HG02571 (cell line): ENCODE measurements at regions not wholly inside any gene's neighbourhood (a gene's known extent, or its start where the extent isn't known, plus 50 kb on each side); places are given as distances from the start of the nearest gene placed in this dataset.

Source experiments
- ATAC-seq: cut with Tn5 transposase; IDR thresholded peaks from one replicate; pipeline ENCODE4 v1.9.1; 2021; ENCODE audit warnings: mild to moderate bottlenecking, moderate library complexity; ENCODE audit not compliant: unreplicated experiment

GRCh38 chr17:73974536-73974935 lies 228.9 kb upstream of the RPL38 start:
- no peak for ATAC-seq

GRCh38 chr17:73976147-73976546 lies 227.3 kb upstream of the RPL38 start:
- ATAC-seq = no peak

GRCh38 chr17:73976676-73977521 lies 226.6 kb upstream of the RPL38 start:
- no peak for ATAC-seq

- no peak for ATAC-seq
Observed at GRCh38 chr17:73980517-73980916, 223.0 kb upstream of the RPL38 start.

GRCh38 chr17:73982871-73983270 lies 220.6 kb upstream of the RPL38 start:
- no peak for ATAC-seq

- ATAC-seq = no peak
Observed at GRCh38 chr17:73983621-73984400, 219.7 kb upstream of the RPL38 start.

GRCh38 chr17:73984941-73985340 lies 218.5 kb upstream of the RPL38 start:
- ATAC-seq = no peak

GRCh38 chr17:73985466-73986015 lies 217.9 kb upstream of the RPL38 start:
- ATAC-seq = no peak

- no peak for ATAC-seq
Observed at GRCh38 chr17:73986641-73987177, 216.8 kb upstream of the RPL38 start.

- ATAC-seq = no peak
Observed at GRCh38 chr17:73987395-73987794, 216.1 kb upstream of the RPL38 start.

GRCh38 chr17:73987845-73988509 lies 215.5 kb upstream of the RPL38 start:
- no peak for ATAC-seq

GRCh38 chr17:73989671-73990070 lies 213.8 kb upstream of the RPL38 start:
- no peak for ATAC-seq

GRCh38 chr17:73990290-73990689 lies 213.2 kb upstream of the RPL38 start:
- ATAC-seq = no peak

- no peak for ATAC-seq
Observed at GRCh38 chr17:73991260-73991659, 212.2 kb upstream of the RPL38 start.

- ATAC-seq = no peak
Observed at GRCh38 chr17:73994946-73995345, 208.5 kb upstream of the RPL38 start.

GRCh38 chr17:73997059-73997458 lies 206.4 kb upstream of the RPL38 start:
- no peak for ATAC-seq

GRCh38 chr17:73998249-73998648 lies 205.2 kb upstream of the RPL38 start:
- no peak for ATAC-seq

- no peak for ATAC-seq
Observed at GRCh38 chr17:73998653-73999645, 204.5 kb upstream of the RPL38 start.

GRCh38 chr17:74001145-74001544 lies 202.3 kb upstream of the RPL38 start:
- ATAC-seq = no peak

GRCh38 chr17:74002241-74002640 lies 201.2 kb upstream of the RPL38 start:
- no peak for ATAC-seq
